GM10266 (cell line): ENCODE measurements at regions not wholly inside any gene's neighbourhood (a gene's known extent, or its start where the extent isn't known, plus 50 kb on each side); places are given as distances from the start of the nearest gene placed in this dataset.

Experiments used
- DNase-seq: peaks from one replicate; pipeline ENCODE4 v3.0.0; 2012; ENCODE audit errors: extremely low spot score
- CTCF ChIP-seq: IDR thresholded peaks from 2 replicates; pipeline ENCODE4 v1.5.1; 2012; ENCODE audit warnings: mild to moderate bottlenecking, low read depth; ENCODE audit not compliant: control insufficient read depth, insufficient read depth; ENCODE audit errors: missing control alignments

- no peak for TF ChIP-seq CTCF
- DNase-seq, result no peak
Observed at GRCh38 chr12:78420991-78421390, 443.6 kb upstream of the SYT1 start.

- TF ChIP-seq CTCF, result no peak
- no peak for DNase-seq
Observed at GRCh38 chr12:78430551-78430950, 434.0 kb upstream of the SYT1 start.

- DNase-seq, result no peak
- no peak for TF ChIP-seq CTCF
Observed at GRCh38 chr12:78431931-78432330, 432.6 kb upstream of the SYT1 start.

GRCh38 chr12:78439666-78440065 is 424.9 kb upstream of the SYT1 start:
- no peak for TF ChIP-seq CTCF
- no peak for DNase-seq

- TF ChIP-seq CTCF, result no peak
- no peak for DNase-seq
Observed at GRCh38 chr12:78441737-78442453, 422.7 kb upstream of the SYT1 start.

GRCh38 chr12:78442454-78442801 is 422.1 kb upstream of the SYT1 start:
- no peak for TF ChIP-seq CTCF
- DNase-seq, result no peak

- no peak for TF ChIP-seq CTCF
- DNase-seq, result no peak
Observed at GRCh38 chr12:78446555-78446954, 418.0 kb upstream of the SYT1 start.
